Type B pancreatic cell (in vitro differentiated cells): ENCODE measurements at regions not wholly inside any gene's neighbourhood (a gene's known extent, or its start where the extent isn't known, plus 50 kb on each side); places are given as distances from the start of the nearest gene placed in this dataset.

Experiments used
- DNase-seq: peaks from one replicate; pipeline ENCODE4 v3.0.0; 2021; ENCODE audit warnings: mixed read lengths; ENCODE audit not compliant: unreplicated experiment; ENCODE audit errors: extremely low spot score
- H3K27ac Mint-ChIP-seq: 2 replicates; pipeline ENCODE4 v1.8.0; 2021; ENCODE audit warnings: mild to moderate bottlenecking, mixed read lengths
- H3K27me3 Mint-ChIP-seq: 2 replicates; pipeline ENCODE4 v1.8.0; 2021; ENCODE audit warnings: mixed read lengths
- H3K36me3 Mint-ChIP-seq: 2 replicates; pipeline ENCODE4 v1.8.0; 2021; ENCODE audit warnings: mixed read lengths
- H3K4me1 Mint-ChIP-seq: one replicate; pipeline ENCODE4 v1.8.0; 2021; ENCODE audit warnings: mixed read lengths; ENCODE audit not compliant: unreplicated experiment
- H3K4me3 Mint-ChIP-seq: 2 replicates; pipeline ENCODE4 v1.8.0; 2021; ENCODE audit warnings: mild to moderate bottlenecking, mixed read lengths
- H3K9me3 Mint-ChIP-seq: 2 replicates; pipeline ENCODE4 v1.8.0; 2021; ENCODE audit warnings: mixed read lengths
- TF ChIP-seq, protein P1 (sequence below): fragments of 200-600 bp; sonication (generic); conservative IDR thresholded peaks from 2 replicates; pipeline ENCODE4 v1.5.0; 2021; ENCODE audit warnings: antibody characterized with exemption, mild to moderate bottlenecking

- Mint-ChIP-seq H3K4me1 (peaks cover 10% of the 10 kb centered on the region), H3K36me3 (no peaks in the 10 kb centered on the region), H3K9me3 (no peaks in the 10 kb centered on the region), H3K4me3 (no peak overlapping the region), H3K27ac (no peak overlapping the region), H3K27me3 (peaks cover 3% of the 10 kb centered on the region)
- DNase-seq = no peak
- TF ChIP-seq, protein P1, sequence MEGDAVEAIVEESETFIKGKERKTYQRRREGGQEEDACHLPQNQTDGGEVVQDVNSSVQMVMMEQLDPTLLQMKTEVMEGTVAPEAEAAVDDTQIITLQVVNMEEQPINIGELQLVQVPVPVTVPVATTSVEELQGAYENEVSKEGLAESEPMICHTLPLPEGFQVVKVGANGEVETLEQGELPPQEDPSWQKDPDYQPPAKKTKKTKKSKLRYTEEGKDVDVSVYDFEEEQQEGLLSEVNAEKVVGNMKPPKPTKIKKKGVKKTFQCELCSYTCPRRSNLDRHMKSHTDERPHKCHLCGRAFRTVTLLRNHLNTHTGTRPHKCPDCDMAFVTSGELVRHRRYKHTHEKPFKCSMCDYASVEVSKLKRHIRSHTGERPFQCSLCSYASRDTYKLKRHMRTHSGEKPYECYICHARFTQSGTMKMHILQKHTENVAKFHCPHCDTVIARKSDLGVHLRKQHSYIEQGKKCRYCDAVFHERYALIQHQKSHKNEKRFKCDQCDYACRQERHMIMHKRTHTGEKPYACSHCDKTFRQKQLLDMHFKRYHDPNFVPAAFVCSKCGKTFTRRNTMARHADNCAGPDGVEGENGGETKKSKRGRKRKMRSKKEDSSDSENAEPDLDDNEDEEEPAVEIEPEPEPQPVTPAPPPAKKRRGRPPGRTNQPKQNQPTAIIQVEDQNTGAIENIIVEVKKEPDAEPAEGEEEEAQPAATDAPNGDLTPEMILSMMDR = no peak
Observed at GRCh38 chr6:151671195-151671594, 136.3 kb upstream of the ESR1 start.

- Mint-ChIP-seq H3K36me3 (no peaks in the 10 kb centered on the region), H3K4me1 (peaks cover 4% of the 10 kb centered on the region), H3K9me3 (no peaks in the 10 kb centered on the region), H3K27me3 (peaks cover 7% of the 10 kb centered on the region), H3K4me3 (no peak overlapping the region), H3K27ac (no peak overlapping the region)
- TF ChIP-seq, protein P1 = no peak
- DNase-seq = no peak
Observed at GRCh38 chr6:151674578-151674977, 132.9 kb upstream of the ESR1 start.

DNA sequence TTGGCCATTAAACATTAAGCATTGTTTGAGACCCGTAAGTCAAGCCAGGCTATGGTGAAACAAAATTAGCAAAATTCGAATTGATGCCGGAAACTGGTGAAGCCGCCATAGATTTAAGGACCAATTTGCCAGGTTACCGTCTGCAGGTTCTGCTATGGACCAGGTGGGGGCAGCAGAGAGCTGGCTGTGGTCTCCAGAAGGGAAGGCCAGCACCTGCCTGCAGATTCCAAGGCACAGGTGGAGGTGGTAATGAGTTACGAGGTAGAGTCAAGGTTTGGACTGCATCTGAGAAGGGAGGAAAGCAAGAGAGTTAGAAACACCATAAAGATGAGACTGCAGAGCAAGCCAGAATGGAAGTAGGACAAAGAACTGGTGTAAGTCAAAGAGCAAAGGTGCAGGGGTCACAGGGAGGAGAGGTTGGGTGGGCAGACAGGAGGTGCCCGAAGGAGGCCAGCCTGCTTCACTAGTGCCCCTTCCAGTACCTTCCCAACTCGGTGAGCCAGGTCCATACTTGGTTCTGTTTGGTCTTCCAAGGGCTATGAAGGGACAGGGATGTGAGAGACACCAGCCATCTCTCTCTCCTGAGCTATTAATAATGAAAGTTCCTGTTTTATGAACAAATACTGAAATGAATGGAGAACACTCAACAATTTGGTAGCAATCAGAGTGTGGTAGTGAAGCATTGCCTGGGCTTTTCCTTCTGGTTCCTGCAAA, 131.6 kb upstream of the ESR1 start:
- Mint-ChIP-seq H3K27me3 (peaks cover 7% of the 10 kb centered on the region), H3K4me1 (peaks cover 4% of the 10 kb centered on the region), H3K36me3 (no peaks in the 10 kb centered on the region), H3K4me3 (no peak overlapping the region), H3K27ac (no peak overlapping the region), H3K9me3 (no peaks in the 10 kb centered on the region)
- no peak for DNase-seq
- TF ChIP-seq, protein P1 = peak; percentile 88

GRCh38 chr6:151676460-151676945, 131.0 kb upstream of the ESR1 start:
- TF ChIP-seq, protein P1 = no peak
- Mint-ChIP-seq H3K27me3 (peaks cover 7% of the 10 kb centered on the region), H3K27ac (no peak overlapping the region), H3K36me3 (no peaks in the 10 kb centered on the region), H3K9me3 (no peaks in the 10 kb centered on the region), H3K4me3 (no peak overlapping the region), H3K4me1 (peaks cover 4% of the 10 kb centered on the region)
- DNase-seq = no peak

- H3K36me3 Mint-ChIP-seq = no peaks in the 10 kb centered on the region
- peaks cover 8% of the 10 kb centered on the region for H3K4me1 Mint-ChIP-seq
- no peak overlapping the region for H3K4me3 Mint-ChIP-seq
- H3K27ac Mint-ChIP-seq = no peak overlapping the region
- H3K9me3 Mint-ChIP-seq = no peaks in the 10 kb centered on the region
- TF ChIP-seq, protein P1 = no peak
- peaks cover 7% of the 10 kb centered on the region for H3K27me3 Mint-ChIP-seq
- no peak for DNase-seq
Observed at GRCh38 chr6:151677404-151677803, 130.1 kb upstream of the ESR1 start.
